Stimulated activated effector memory CD8-positive, alpha-beta T cell treated with anti-CD3 and anti-CD28 coated beads, Interleukin-12 subunit alpha, Interleukin-12 subunit beta, amount 100 ng/mL, for 72 hours (primary cell): ENCODE measurements at regions not wholly inside any gene's neighbourhood (a gene's known extent, or its start where the extent isn't known, plus 50 kb on each side); places are given as distances from the start of the nearest gene placed in this dataset.
"Not testable (repeated sequence)": the region's sequence is repeated elsewhere in the genome, so short reads cannot be mapped to it uniquely, and the experiment has no call there.

Experiments used
- ATAC-seq: fragments of 150-1000 bp; cut with Tn5 transposase; 2 replicates; pipeline ENCODE4 v1.10.0; 2021
- DNase-seq, 2 donors: peaks; one replicate each; pipeline ENCODE4 v3.0.0; 2021 to 2022; ENCODE audit warnings: low spot score in 2 of 2
- H3K27ac Mint-ChIP-seq: one replicate; pipeline ENCODE4 v1.8.0; 2022; ENCODE audit warnings: mild to moderate bottlenecking, mixed read lengths
- H3K36me3 Mint-ChIP-seq: one replicate; pipeline ENCODE4 v1.8.0; 2022; ENCODE audit warnings: mild to moderate bottlenecking, mixed read lengths
- H3K4me1 Mint-ChIP-seq: one replicate; pipeline ENCODE4 v1.8.0; 2022; ENCODE audit warnings: mixed read lengths
- H3K4me3 Mint-ChIP-seq: one replicate; pipeline ENCODE4 v1.8.0; 2022; ENCODE audit warnings: mild to moderate bottlenecking, mixed read lengths
- H3K9me3 Mint-ChIP-seq: one replicate; pipeline ENCODE4 v1.8.0; 2022; ENCODE audit warnings: mixed read lengths

- Mint-ChIP-seq H3K9me3 (peaks cover 4% of the 10 kb centered on the region), H3K36me3 (no peaks in the 10 kb centered on the region), H3K27ac (no peak overlapping the region), H3K4me1 (no peaks in the 10 kb centered on the region), H3K4me3 (no peak overlapping the region)
- ATAC-seq (no peak), DNase-seq (no peak)
Measured at GRCh38 chr5:92081958-92082712, 699.0 kb upstream of the ARRDC3 start.

GRCh38 chr5:92070786-92071185, 687.7 kb upstream of the ARRDC3 start:
- no peak for DNase-seq
- no peak for ATAC-seq

GRCh38 chr5:92064993-92065392, 681.9 kb upstream of the ARRDC3 start:
- no peak for ATAC-seq
- Mint-ChIP-seq H3K9me3 (peaks cover 4% of the 10 kb centered on the region), H3K4me1 (no peaks in the 10 kb centered on the region), H3K27ac (no peak overlapping the region), H3K4me3 (no peak overlapping the region), H3K36me3 (no peaks in the 10 kb centered on the region)
- no peak for DNase-seq

More at GRCh38 chr5:92070786-92071185, 687.7 kb upstream of the ARRDC3 start:
- H3K27ac Mint-ChIP-seq: no peak overlapping the region
- H3K36me3 Mint-ChIP-seq: no peaks in the 10 kb centered on the region
- H3K4me3 Mint-ChIP-seq: no peak overlapping the region
- peaks cover 7% of the 10 kb centered on the region for H3K9me3 Mint-ChIP-seq
- no peaks in the 10 kb centered on the region for H3K4me1 Mint-ChIP-seq

GRCh38 chr5:92051741-92052140, 668.6 kb upstream of the ARRDC3 start:
- no peaks in the 10 kb centered on the region for H3K36me3 Mint-ChIP-seq
- no peak overlapping the region for H3K27ac Mint-ChIP-seq
- no peak overlapping the region for H3K4me3 Mint-ChIP-seq
- ATAC-seq: no peak
- H3K4me1 Mint-ChIP-seq: no peaks in the 10 kb centered on the region
- H3K9me3 Mint-ChIP-seq: peaks cover 9% of the 10 kb centered on the region
- DNase-seq: no peak

GRCh38 chr5:92050970-92051369, 667.9 kb upstream of the ARRDC3 start:
- Mint-ChIP-seq H3K9me3 (peaks cover 9% of the 10 kb centered on the region), H3K4me3 (no peak overlapping the region), H3K36me3 (no peaks in the 10 kb centered on the region), H3K4me1 (no peaks in the 10 kb centered on the region), H3K27ac (no peak overlapping the region)
- ATAC-seq: no peak
- DNase-seq: no peak

GRCh38 chr5:92041911-92042660, 659.0 kb upstream of the ARRDC3 start:
- Mint-ChIP-seq H3K27ac (no peak overlapping the region), H3K4me1 (no peaks in the 10 kb centered on the region), H3K9me3 (peaks cover 9% of the 10 kb centered on the region), H3K4me3 (no peak overlapping the region), H3K36me3 (no peaks in the 10 kb centered on the region)
- DNase-seq: no peak
- ATAC-seq: no peak

GRCh38 chr5:92041206-92041605, 658.1 kb upstream of the ARRDC3 start:
- Mint-ChIP-seq H3K4me3 (no peak overlapping the region), H3K27ac (no peak overlapping the region), H3K36me3 (no peaks in the 10 kb centered on the region), H3K4me1 (no peaks in the 10 kb centered on the region), H3K9me3 (peaks cover 9% of the 10 kb centered on the region)
- DNase-seq (no peak), ATAC-seq (no peak)

- not testable (repeated sequence) for H3K9me3 Mint-ChIP-seq, H3K4me3 Mint-ChIP-seq, H3K27ac Mint-ChIP-seq, H3K36me3 Mint-ChIP-seq, DNase-seq, ATAC-seq, H3K4me1 Mint-ChIP-seq
Measured at GRCh38 chr5:92029792-92030191, 646.7 kb upstream of the ARRDC3 start.

GRCh38 chr5:92023555-92023954, 640.4 kb upstream of the ARRDC3 start:
- no peak overlapping the region for H3K4me3 Mint-ChIP-seq
- no peak overlapping the region for H3K27ac Mint-ChIP-seq
- H3K4me1 Mint-ChIP-seq: no peaks in the 10 kb centered on the region
- H3K9me3 Mint-ChIP-seq: peaks cover 3% of the 10 kb centered on the region
- H3K36me3 Mint-ChIP-seq: no peaks in the 10 kb centered on the region
- DNase-seq: no peak
- ATAC-seq: no peak

GRCh38 chr5:92023141-92023471, 640.0 kb upstream of the ARRDC3 start:
- no peak for DNase-seq
- Mint-ChIP-seq H3K9me3 (peaks cover 3% of the 10 kb centered on the region), H3K4me1 (no peaks in the 10 kb centered on the region), H3K36me3 (no peaks in the 10 kb centered on the region), H3K27ac (no peak overlapping the region), H3K4me3 (no peak overlapping the region)
- no peak for ATAC-seq

- no peak overlapping the region for H3K4me3 Mint-ChIP-seq
- H3K27ac Mint-ChIP-seq: no peak overlapping the region
- no peaks in the 10 kb centered on the region for H3K4me1 Mint-ChIP-seq
- no peaks in the 10 kb centered on the region for H3K36me3 Mint-ChIP-seq
- ATAC-seq: no peak
- peaks cover 3% of the 10 kb centered on the region for H3K9me3 Mint-ChIP-seq
- DNase-seq: no peak
Measured at GRCh38 chr5:92022415-92023140, 639.5 kb upstream of the ARRDC3 start.

- no peaks in the 10 kb centered on the region for H3K36me3 Mint-ChIP-seq
- DNase-seq (no peak), ATAC-seq (no peak)
- H3K27ac Mint-ChIP-seq: no peak overlapping the region
- H3K4me3 Mint-ChIP-seq: no peak overlapping the region
- peaks cover 4% of the 10 kb centered on the region for H3K9me3 Mint-ChIP-seq
- no peaks in the 10 kb centered on the region for H3K4me1 Mint-ChIP-seq
Measured at GRCh38 chr5:92019376-92019990, 636.4 kb upstream of the ARRDC3 start.

- no peaks in the 10 kb centered on the region for H3K36me3 Mint-ChIP-seq
- ATAC-seq (no peak), DNase-seq (no peak)
- no peak overlapping the region for H3K27ac Mint-ChIP-seq
- no peak overlapping the region for H3K4me3 Mint-ChIP-seq
- no peaks in the 10 kb centered on the region for H3K4me1 Mint-ChIP-seq
- H3K9me3 Mint-ChIP-seq: peaks cover 4% of the 10 kb centered on the region
Measured at GRCh38 chr5:92017776-92018175, 634.7 kb upstream of the ARRDC3 start.

GRCh38 chr5:92011845-92012244, 628.7 kb upstream of the ARRDC3 start:
- not testable (repeated sequence) for H3K27ac Mint-ChIP-seq, DNase-seq, H3K36me3 Mint-ChIP-seq, H3K4me3 Mint-ChIP-seq, H3K4me1 Mint-ChIP-seq, ATAC-seq
- peaks cover 18% of the 10 kb centered on the region for H3K9me3 Mint-ChIP-seq

GRCh38 chr5:92003806-92004205, 620.7 kb upstream of the ARRDC3 start:
- no peak overlapping the region for H3K4me3 Mint-ChIP-seq
- H3K27ac Mint-ChIP-seq: no peak overlapping the region
- no peaks in the 10 kb centered on the region for H3K36me3 Mint-ChIP-seq
- ATAC-seq: no peak
- H3K9me3 Mint-ChIP-seq: peaks cover 2% of the 10 kb centered on the region
- no peaks in the 10 kb centered on the region for H3K4me1 Mint-ChIP-seq
- no peak for DNase-seq
